NB4 (cell line): ENCODE measurements at regions not wholly inside any gene's neighbourhood (a gene's known extent, or its start where the extent isn't known, plus 50 kb on each side); places are given as distances from the start of the nearest gene placed in this dataset.

ENCODE experiments used
- DNase-seq: peaks from one replicate; pipeline ENCODE4 v3.0.0; 2010; ENCODE audit warnings: low read depth
- H3K4me3 ChIP-seq: one replicate; pipeline ENCODE4 v1.5.1; 2011; ENCODE audit warnings: mild to moderate bottlenecking, low read depth, low read length, moderate library complexity
- MYC ChIP-seq: IDR thresholded peaks from 2 replicates; pipeline ENCODE4 v1.6.1; 2011; ENCODE audit warnings: low read depth, low read length
- POLR2A ChIP-seq: IDR thresholded peaks from 2 replicates; pipeline ENCODE4 v1.6.1; 2011; ENCODE audit warnings: mild to moderate bottlenecking; ENCODE audit not compliant: insufficient read length; ENCODE audit errors: extremely low read depth
- TF ChIP-seq, protein P1 (sequence below): IDR thresholded peaks from 2 replicates; pipeline ENCODE4 v1.6.1; 2011; ENCODE audit warnings: low read depth, low read length
- TF ChIP-seq, protein P2 (sequence below): IDR thresholded peaks from one replicate; pipeline ENCODE4 v1.5.1; 2012; ENCODE audit warnings: low read depth, low read length

DNA sequence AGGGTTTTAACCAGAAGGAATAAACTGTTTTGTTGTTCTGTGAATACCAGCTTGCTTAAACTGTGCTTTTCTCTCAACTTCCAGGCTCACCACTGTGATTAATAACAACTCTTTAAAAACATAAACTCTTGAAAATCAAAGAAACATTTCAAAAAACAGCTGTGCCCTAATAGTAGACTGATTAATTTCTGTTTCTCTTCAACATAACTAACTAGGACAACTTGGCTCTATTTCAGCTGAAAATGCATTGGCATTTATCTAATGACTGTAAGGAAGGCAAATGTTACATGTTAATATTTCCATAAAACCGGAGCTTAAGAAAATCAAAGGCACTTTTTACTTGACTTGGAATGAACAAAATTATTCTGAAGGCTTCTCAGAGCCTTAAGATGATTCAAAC, 656.1 kb upstream of the NEGR1 start:
- DNase-seq, result no peak
- no peak for TF ChIP-seq MYC
- no peak for TF ChIP-seq POLR2A
- TF ChIP-seq, protein P1, sequence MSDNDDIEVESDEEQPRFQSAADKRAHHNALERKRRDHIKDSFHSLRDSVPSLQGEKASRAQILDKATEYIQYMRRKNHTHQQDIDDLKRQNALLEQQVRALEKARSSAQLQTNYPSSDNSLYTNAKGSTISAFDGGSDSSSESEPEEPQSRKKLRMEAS, result no peak
- TF ChIP-seq, protein P2, sequence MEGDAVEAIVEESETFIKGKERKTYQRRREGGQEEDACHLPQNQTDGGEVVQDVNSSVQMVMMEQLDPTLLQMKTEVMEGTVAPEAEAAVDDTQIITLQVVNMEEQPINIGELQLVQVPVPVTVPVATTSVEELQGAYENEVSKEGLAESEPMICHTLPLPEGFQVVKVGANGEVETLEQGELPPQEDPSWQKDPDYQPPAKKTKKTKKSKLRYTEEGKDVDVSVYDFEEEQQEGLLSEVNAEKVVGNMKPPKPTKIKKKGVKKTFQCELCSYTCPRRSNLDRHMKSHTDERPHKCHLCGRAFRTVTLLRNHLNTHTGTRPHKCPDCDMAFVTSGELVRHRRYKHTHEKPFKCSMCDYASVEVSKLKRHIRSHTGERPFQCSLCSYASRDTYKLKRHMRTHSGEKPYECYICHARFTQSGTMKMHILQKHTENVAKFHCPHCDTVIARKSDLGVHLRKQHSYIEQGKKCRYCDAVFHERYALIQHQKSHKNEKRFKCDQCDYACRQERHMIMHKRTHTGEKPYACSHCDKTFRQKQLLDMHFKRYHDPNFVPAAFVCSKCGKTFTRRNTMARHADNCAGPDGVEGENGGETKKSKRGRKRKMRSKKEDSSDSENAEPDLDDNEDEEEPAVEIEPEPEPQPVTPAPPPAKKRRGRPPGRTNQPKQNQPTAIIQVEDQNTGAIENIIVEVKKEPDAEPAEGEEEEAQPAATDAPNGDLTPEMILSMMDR, result no peak
- no peak overlapping the region for H3K4me3 ChIP-seq

DNA sequence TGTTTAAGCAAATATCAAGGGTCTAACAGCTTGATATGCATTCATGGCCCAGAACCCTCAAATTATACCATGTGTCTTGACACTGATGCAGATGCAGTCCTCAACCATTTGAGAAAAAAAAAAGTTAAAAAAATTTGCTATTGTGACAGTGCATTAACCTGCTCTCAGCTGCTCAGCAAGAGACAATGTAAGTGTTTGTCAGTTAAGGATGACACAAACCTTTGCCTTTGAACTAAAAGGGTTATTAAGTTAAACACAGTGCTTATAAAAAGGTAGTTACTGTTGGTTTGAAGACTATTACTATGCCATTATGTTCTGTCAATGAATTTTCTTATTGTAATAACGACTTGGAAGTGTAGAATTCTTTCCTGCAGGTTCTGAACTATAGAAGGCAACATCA, 655.6 kb upstream of the NEGR1 start:
- TF ChIP-seq, protein P2, result no peak
- TF ChIP-seq MYC (no peak), POLR2A (no peak)
- TF ChIP-seq, protein P1, result no peak
- no peak for DNase-seq
- no peak overlapping the region for H3K4me3 ChIP-seq

DNA sequence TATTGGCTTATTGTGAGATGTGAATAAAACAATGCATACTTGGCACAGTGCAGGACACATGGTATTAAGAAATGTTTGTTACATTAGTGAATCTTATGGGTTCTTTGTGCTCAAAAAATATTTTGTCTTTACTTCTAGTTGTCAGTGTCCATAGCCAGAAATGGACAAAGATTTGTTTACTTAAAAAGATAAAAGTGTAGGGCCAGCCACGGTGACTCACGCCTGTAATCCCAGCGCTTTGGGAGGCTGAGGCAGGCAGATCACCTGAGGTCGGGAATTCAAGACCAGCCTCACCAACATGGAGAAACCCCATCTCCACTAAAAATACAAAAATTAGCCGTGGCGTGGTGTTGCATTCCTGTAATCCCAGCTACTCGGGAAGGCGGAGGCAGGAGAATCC, 654.6 kb upstream of the NEGR1 start:
- no peak for DNase-seq
- TF ChIP-seq POLR2A (no peak), MYC (no peak)
- TF ChIP-seq, protein P2, result no peak
- TF ChIP-seq, protein P1, result no peak
- H3K4me3 ChIP-seq, result no peak overlapping the region

DNA sequence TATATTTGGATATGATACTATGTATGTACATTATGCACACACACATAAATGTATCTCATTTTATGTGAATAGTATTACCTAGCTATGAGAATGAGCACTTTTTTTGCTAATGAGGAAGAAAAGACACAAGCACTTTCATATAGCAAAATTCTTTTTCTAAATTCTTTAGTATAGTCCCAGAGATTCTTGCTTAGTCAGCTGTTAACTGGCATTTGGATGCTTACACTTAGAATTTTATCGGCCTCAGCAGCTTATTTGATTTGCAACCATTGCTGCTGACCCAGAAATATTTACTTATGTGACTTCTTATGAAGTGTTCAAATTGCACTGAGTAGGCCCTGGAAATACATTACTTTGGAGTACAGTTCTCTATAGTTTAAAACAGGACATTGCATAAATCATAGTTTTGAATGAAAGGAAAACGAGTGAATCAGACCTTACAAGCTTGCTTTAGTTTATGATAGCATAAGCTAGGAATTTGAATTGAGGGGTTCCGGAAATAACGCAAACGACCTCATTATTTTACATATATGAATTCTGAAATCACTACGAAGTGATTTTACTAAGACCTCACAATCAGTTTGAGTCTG, 653.9 kb upstream of the NEGR1 start:
- TF ChIP-seq, protein P1, result no peak
- TF ChIP-seq POLR2A (no peak), MYC (no peak)
- TF ChIP-seq, protein P2, result no peak
- no peak for DNase-seq
- no peak overlapping the region for H3K4me3 ChIP-seq

DNA sequence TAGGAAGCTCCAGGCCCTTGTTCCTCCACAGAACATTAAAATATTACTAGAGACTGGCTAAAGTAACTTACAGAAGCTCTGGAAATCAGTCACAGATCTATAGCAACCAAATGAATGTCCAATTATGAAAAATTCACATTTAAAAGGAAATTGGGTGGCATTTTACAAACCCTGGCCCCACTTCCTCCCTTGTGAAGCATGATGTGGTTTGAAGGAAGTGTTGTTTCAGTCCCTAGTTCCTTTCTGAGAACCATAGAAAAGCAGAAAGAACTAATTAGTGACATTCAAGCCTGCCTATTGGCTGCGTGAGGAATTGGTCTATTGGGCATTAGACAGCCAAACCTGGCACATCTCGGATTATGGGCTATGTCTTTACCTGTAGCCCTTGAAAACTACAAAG, 649.7 kb upstream of the NEGR1 start:
- DNase-seq, result no peak
- TF ChIP-seq MYC, result no peak
- TF ChIP-seq, protein P1, result no peak
- TF ChIP-seq, protein P2, result no peak
- no peak for TF ChIP-seq POLR2A
- H3K4me3 ChIP-seq, result no peak overlapping the region
